NCI-H774 (cell line): ENCODE measurements at regions not wholly inside any gene's neighbourhood (a gene's known extent, or its start where the extent isn't known, plus 50 kb on each side); places are given as distances from the start of the nearest gene placed in this dataset.

ENCODE experiments used
- DNase-seq: peaks from one replicate; lab custom pipeline; 2025; lab: John Stamatoyannopoulos, UW

GRCh38 chr9:14428781-14429230, 114.9 kb upstream of the NFIB start:
- peak; percentile 79 for DNase-seq

DNA sequence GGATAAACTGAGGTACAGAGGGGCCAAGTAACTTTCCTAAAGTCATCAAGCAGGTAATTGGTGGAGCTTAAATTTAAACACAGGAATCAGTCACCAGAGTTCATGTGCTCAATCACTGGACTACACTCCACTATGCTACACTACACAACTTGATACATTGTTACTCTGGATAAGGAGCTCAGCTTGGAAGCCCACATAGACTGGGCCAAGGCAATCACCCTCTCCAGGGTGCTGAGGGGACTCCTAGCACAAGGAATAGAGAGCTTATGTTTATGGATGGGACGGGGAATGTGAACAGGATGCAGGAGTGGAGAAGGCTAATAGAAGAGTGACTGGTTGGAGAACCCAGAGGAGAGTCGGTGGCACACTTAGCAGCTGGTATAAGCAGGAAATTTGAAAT, 113.5 kb upstream of the NFIB start:
- no peak for DNase-seq

DNA sequence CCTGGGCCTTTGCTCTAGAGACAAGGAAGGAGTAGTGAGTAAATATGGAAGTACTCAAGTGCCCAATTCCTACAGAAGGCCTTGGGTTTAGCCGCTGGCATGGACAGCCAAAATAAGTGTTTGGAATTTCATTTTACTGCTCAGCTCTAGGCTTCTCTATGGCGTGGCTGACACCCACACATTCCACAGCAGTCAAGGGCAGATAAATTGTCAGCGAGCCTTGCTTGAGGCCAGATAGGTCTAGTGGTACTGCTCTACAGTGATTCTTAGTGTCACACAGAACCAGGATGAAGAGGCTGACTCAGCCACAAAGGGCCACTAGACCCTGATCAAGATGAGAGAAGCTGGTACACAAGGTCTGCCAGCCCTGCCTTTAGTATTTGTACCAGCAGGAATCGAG, 111.0 kb upstream of the NFIB start:
- no peak for DNase-seq

DNA sequence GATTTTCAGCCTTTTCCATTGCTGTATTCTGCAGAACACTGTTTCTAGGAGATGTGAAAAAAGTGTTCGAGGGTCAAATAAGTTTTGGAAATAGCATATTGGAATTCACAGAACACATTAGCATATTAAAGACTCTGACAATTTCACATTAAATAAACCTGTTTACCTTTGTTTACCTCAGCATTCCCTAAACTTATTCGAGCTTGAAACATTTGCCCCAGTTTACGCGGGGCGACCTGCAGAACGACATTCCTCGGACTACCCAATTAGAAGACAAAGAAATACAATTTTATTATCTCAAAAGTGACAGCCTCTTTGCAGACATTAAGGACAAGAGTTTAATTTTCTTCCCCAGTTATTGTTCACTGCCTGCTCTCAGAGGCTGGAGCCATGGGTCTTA, 110.3 kb upstream of the NFIB start:
- DNase-seq: no peak

- no peak for DNase-seq
Observed at GRCh38 chr9:14423815-14424261, 109.9 kb upstream of the NFIB start.

GRCh38 chr9:14421291-14421690, 107.3 kb upstream of the NFIB start:
- DNase-seq: no peak

- no peak for DNase-seq
Observed at GRCh38 chr9:14418941-14419937, 105.3 kb upstream of the NFIB start.

- DNase-seq: no peak
Observed at GRCh38 chr9:14418301-14418940, 104.5 kb upstream of the NFIB start.

- no peak for DNase-seq
Observed at GRCh38 chr9:14417237-14417636, 103.3 kb upstream of the NFIB start.

- no peak for DNase-seq
Observed at GRCh38 chr9:14415947-14416346, 102.0 kb upstream of the NFIB start.

GRCh38 chr9:14413812-14414211, 99.9 kb upstream of the NFIB start:
- no peak for DNase-seq

DNA sequence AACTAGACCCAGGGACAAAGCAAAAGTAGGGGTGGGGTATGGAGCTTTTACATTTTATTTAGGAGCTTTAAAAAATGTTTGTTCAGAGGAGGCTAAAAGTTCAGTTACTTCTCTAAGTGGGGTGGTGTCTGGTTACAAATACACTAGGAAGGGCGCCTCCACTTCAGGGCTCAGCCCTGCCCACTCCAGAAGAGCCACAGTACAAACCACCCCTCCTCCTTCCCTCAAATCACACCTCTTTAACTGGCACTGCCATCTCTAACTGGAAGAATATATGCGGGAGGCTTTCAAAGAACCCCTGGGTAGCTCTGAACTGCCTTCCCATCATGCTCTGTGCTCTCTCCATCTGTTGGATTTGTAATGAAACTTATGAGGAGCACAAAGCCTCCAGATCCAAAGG, 98.8 kb upstream of the NFIB start:
- no peak for DNase-seq

DNA sequence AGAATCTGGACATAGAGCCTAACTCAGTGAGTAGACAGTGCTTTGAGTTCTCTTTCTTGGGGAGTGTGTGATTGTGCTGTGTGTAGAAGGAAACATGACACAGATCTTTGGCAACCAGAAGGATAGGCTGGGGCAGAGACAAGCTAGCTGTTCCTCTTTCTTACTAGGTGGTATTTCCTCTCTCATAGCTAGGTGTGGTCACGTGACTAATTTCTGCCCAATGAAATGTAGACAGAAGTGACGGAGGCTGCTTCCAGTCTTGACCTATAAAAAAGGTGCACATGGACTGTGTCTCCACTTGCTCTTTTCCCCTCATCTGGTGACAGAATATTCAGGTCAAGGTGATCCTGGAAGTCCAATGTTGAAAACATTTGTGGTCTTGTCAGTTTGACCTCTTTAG, 92.5 kb upstream of the NFIB start:
- DNase-seq: no peak

DNA sequence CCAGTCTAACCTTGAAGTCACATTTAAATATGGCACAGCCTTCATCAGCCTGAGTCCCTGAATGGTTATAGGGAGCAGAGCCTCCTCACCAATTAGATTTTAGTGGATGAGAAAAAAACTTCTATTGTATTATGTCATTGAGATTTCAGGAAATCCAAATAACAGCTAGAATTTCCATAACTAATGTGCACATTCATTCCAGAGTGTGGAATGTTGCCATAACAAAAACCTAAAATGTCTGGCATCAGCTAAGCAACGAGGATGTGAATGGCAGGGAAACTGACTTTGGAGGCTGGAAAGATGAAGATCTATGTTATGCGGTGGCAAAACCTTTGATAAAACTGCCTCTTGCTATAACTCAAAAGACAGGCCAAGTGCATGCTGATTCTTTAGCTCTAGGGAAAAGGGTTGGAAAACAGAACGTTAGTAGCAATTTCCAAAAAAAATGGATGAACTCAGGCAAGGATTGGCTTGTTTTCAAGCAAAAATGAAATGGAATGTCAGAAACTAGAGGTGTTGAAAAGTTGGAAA, 91.3 kb upstream of the NFIB start:
- DNase-seq: no peak

GRCh38 chr9:14403081-14403480, 89.1 kb upstream of the NFIB start:
- DNase-seq: no peak

DNA sequence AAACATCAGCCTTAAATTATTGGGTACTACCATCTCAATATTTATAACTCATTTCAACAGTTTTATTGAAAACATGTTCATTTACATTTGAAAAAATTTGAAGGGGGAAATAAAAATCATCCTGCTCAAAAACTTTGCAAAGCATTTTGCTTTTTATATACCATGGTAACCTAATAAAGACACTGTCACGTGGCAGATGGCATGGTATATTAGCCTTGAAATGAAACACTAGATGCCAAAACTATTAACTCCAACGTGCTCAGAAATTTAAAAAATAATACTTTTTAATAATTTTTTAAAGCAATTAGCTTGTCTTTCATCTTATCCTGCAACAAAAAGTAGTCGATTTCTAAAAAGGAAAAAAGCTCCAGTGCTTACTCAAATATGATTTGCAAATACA, 88.6 kb upstream of the NFIB start:
- DNase-seq: no peak

DNA sequence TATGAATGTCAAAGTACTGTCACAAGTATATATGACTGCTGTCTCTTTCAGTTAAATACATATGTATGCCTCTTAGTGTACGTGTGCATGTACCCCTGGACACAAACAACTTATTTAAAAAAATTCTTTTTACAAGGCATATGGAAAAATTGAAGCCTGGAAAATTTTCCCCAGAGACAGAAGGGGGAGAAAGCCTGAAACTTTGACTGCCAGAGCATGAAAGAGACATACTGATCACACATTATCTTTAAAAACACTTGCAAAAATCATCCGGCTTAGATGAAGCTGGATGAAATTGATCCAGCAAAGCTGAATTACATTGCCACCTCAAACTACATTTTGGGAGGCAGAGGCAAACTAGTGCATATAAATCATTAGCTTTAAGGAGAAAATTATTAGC, 88.0 kb upstream of the NFIB start:
- no peak for DNase-seq

- peak; percentile 73 for DNase-seq
Observed at GRCh38 chr9:14400658-14400995, 86.7 kb upstream of the NFIB start.

GRCh38 chr9:14399756-14400657, 86.1 kb upstream of the NFIB start:
- DNase-seq: no peak

DNA sequence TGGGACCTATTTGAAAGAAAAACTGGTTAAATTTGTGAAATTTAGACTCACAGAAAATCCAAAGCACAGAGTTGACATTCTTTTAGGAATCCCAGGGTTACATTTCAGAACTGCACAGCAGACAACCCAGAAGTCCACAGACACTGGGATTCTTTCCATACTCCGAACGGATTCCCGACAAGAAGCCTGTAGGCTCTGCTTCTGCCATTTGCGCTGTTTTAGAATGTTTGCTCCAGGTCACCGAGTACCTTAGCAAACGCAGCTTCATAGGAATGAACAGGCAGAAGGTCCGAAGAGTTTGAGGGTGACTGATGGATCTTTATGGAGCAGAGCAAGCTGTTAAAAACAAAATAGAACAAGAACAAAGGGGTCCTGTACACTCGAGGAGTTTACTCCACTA, 84.5 kb upstream of the NFIB start:
- DNase-seq: no peak

- DNase-seq: no peak
Observed at GRCh38 chr9:14396171-14396570, 82.2 kb upstream of the NFIB start.
